H1 (cell line): ENCODE measurements at regions not wholly inside any gene's neighbourhood (a gene's known extent, or its start where the extent isn't known, plus 50 kb on each side); places are given as distances from the start of the nearest gene placed in this dataset.

Source experiments
- CBX5 ChIP-seq: fragments of 300-800, 300-1000 bp; sonication (generic); IDR thresholded peaks from 2 replicates; pipeline ENCODE4 v1.7.1; 2016; ENCODE audit warnings: antibody characterized with exemption, low read length, low read depth
- CHD7 ChIP-seq: fragments of 300-600 bp; sonication (generic); IDR thresholded peaks from 2 replicates; pipeline ENCODE4 v1.7.1; 2012; ENCODE audit warnings: low read length, moderate library complexity, mild to moderate bottlenecking, inconsistent platforms; ENCODE audit not compliant: insufficient replicate concordance

GRCh38 chr11:97022955-97023354 is 633.1 kb downstream of the JRKL start (continued):
- no peak for TF ChIP-seq CHD7
- TF ChIP-seq CBX5, result no peak
- TF ChIP-seq, all 59 proteins: peak for 0
